H1 (cell line): ENCODE measurements at regions not wholly inside any gene's neighbourhood (a gene's known extent, or its start where the extent isn't known, plus 50 kb on each side); places are given as distances from the start of the nearest gene placed in this dataset.

Experiments
- CTCF ChIA-PET: fragments of 300-600 bp; sonication (Branson Sonifier 250); formaldehyde crosslinking; loops from one replicate; lab custom pipeline; 2021; ENCODE audit not compliant: partially characterized antibody; lab: Charles Lee
- POLR2A ChIA-PET: fragments of 300-600 bp; sonication (Branson Sonifier 250); formaldehyde crosslinking; loops from one replicate; lab custom pipeline; 2021; ENCODE audit warnings: inconsistent platforms; ENCODE audit not compliant: partially characterized antibody; lab: Charles Lee
- DNase-seq, 2 experiments: peaks; one replicate each; pipeline versions ENCODE4 v3.0.0 to v3.0.0-alpha.2; 2010 to 2022; ENCODE audit warnings: low spot score in 2 of 2, low read depth in 1 of 2, mixed read lengths in 1 of 2
- FAIRE-seq: peaks from 2 replicates; lab custom pipeline; 2011; peaks lifted over from hg19 to GRCh38; lab: Jason Lieb, UNC
- H2AFZ ChIP-seq: 2 replicates; pipeline ENCODE4 v1.8.1; 2012; ENCODE audit warnings: low read length, inconsistent platforms
- H2AK5ac ChIP-seq: 2 replicates; pipeline ENCODE4 v1.6.1; 2013; ENCODE audit warnings: low read depth, low read length
- H2BK120ac ChIP-seq: replicated peaks from 2 replicates; pipeline ENCODE3; 2013; ENCODE audit warnings: low read depth, low read length, inconsistent platforms
- H2BK12ac ChIP-seq: 2 replicates; pipeline ENCODE4 v1.6.1; 2013; ENCODE audit warnings: low read depth, low read length
- H2BK15ac ChIP-seq: 2 replicates; pipeline ENCODE4 v1.6.1; 2013; ENCODE audit warnings: low read length
- H2BK20ac ChIP-seq: 2 replicates; pipeline ENCODE4 v1.6.1; 2013; ENCODE audit warnings: low read length
- H2BK5ac ChIP-seq: 2 replicates; pipeline ENCODE4 v1.6.1; 2013; ENCODE audit warnings: low read depth, low read length
- H3K14ac ChIP-seq: 2 replicates; pipeline ENCODE4 v1.6.1; 2013; ENCODE audit warnings: inconsistent platforms; ENCODE audit not compliant: insufficient read length
- H3K18ac ChIP-seq: 2 replicates; pipeline ENCODE4 v1.6.1; 2013; ENCODE audit warnings: low read length; ENCODE audit errors: extremely low read depth
- H3K23ac ChIP-seq: 2 replicates; pipeline ENCODE4 v1.6.1; 2013; ENCODE audit warnings: inconsistent platforms; ENCODE audit not compliant: insufficient read length
- H3K23me2 ChIP-seq: 2 replicates; pipeline ENCODE4 v1.6.1; 2013; ENCODE audit warnings: low read depth, low read length
- H3K27ac ChIP-seq: 2 replicates; pipeline ENCODE4 v1.6.1; 2011; ENCODE audit warnings: low read depth, low read length, inconsistent platforms
- H3K27me3 ChIP-seq, 4 experiments: replicated peaks in 1 of 4; 1 replicate in 1 of 4; 2 replicates in 3 of 4; pipeline versions ENCODE4 v1.6.1 to v1.8.1; 2011 to 2013; ENCODE audit warnings: low read length in 3 of 4, mild to moderate bottlenecking in 3 of 4, inconsistent platforms in 2 of 4, mixed read lengths in 2 of 4, moderate library complexity in 1 of 4; ENCODE audit not compliant: control insufficient read depth in 3 of 4, insufficient read depth in 3 of 4; ENCODE audit errors: extremely low read depth in 1 of 4
- H3K36me3 ChIP-seq, 4 experiments: 2 replicates each; pipeline versions ENCODE4 v1.6.1 to v1.8.1; 2011 to 2013; ENCODE audit warnings: mild to moderate bottlenecking in 4 of 4, low read length in 3 of 4, moderate library complexity in 2 of 4, control low read depth in 1 of 4, inconsistent platforms in 1 of 4; ENCODE audit not compliant: insufficient read depth in 4 of 4, control insufficient read depth in 2 of 4
- H3K4ac ChIP-seq: replicated peaks from 2 replicates; pipeline ENCODE3; 2013; ENCODE audit warnings: low read length, low read depth, mixed read lengths, inconsistent platforms; ENCODE audit not compliant: insufficient read length
- H3K4me1 ChIP-seq, 4 experiments: replicated peaks in 1 of 4; 1 replicate in 1 of 4; 2 replicates in 3 of 4; pipeline versions ENCODE4 v1.6.1 to v1.8.1; 2011 to 2013; ENCODE audit warnings: low read length in 3 of 4, inconsistent platforms in 2 of 4, mixed read lengths in 1 of 4; ENCODE audit not compliant: insufficient read depth in 4 of 4, control insufficient read depth in 3 of 4
- H3K4me2 ChIP-seq, 2 experiments: 2 replicates each; pipeline versions ENCODE4 v1.6.1 to v1.8.1; 2011 to 2013; ENCODE audit warnings: low read depth in 2 of 2, low read length in 2 of 2, control low read depth in 1 of 2, inconsistent platforms in 1 of 2, mild to moderate bottlenecking in 1 of 2; ENCODE audit not compliant: insufficient read depth in 1 of 2
- H3K4me3 ChIP-seq, 4 experiments: fragments of 200-600, 300-600 bp in 1 of 4; sonication (generic), shearing (Covaris generic), sonication (Bioruptor Twin) in 1 of 4; 2 replicates each; pipeline versions ENCODE4 v1.5.1 to v1.8.1; 2011 to 2016; ENCODE audit warnings: low read length in 4 of 4, low read depth in 3 of 4, control low read depth in 2 of 4, inconsistent platforms in 2 of 4, mild to moderate bottlenecking in 2 of 4, mixed read lengths in 1 of 4, moderate library complexity in 1 of 4; ENCODE audit not compliant: insufficient read depth in 2 of 4; ENCODE audit errors: extremely low read depth in 1 of 4
- H3K56ac ChIP-seq: replicated peaks from 2 replicates; pipeline ENCODE3; 2013; ENCODE audit warnings: low read depth, mild to moderate bottlenecking, mixed read lengths, low read length, inconsistent platforms; ENCODE audit not compliant: insufficient read length
- H3K79me1 ChIP-seq: 2 replicates; pipeline ENCODE4 v1.6.1; 2013; ENCODE audit warnings: low read depth, low read length, control low read depth
- H3K79me2 ChIP-seq, 2 experiments: 2 replicates each; pipeline versions ENCODE4 v1.6.1 to v1.8.1; 2012 to 2013; ENCODE audit warnings: low read length in 2 of 2, mild to moderate bottlenecking in 2 of 2, inconsistent platforms in 1 of 2; ENCODE audit not compliant: insufficient read depth in 2 of 2, control insufficient read depth in 1 of 2
- H3K9ac ChIP-seq, 4 experiments: replicated peaks in 1 of 4; 1 replicate in 1 of 4; 2 replicates in 3 of 4; pipeline versions ENCODE4 v1.6.1 to v1.8.1; 2011 to 2013; ENCODE audit warnings: low read depth in 3 of 4, low read length in 3 of 4, control low read depth in 2 of 4, mild to moderate bottlenecking in 2 of 4, moderate library complexity in 2 of 4, inconsistent platforms in 1 of 4; ENCODE audit errors: extremely low read depth in 1 of 4
- H3K9me3 ChIP-seq, 2 experiments: 2 replicates each; pipeline versions ENCODE4 v1.6.1 to v1.8.1; 2012 to 2013; ENCODE audit warnings: mild to moderate bottlenecking in 2 of 2, moderate library complexity in 2 of 2, control low read depth in 1 of 2, inconsistent platforms in 1 of 2, low read depth in 1 of 2, low read length in 1 of 2, mixed read lengths in 1 of 2; ENCODE audit not compliant: insufficient read depth in 2 of 2
- H4K20me1 ChIP-seq, 2 experiments: replicated peaks in 1 of 2; 2 replicates each; pipeline versions ENCODE3 to v1.8.1; 2011 to 2013; ENCODE audit warnings: inconsistent platforms in 2 of 2, low read length in 2 of 2, mild to moderate bottlenecking in 1 of 2; ENCODE audit not compliant: insufficient read depth in 2 of 2, control insufficient read depth in 1 of 2
- H4K5ac ChIP-seq: 2 replicates; pipeline ENCODE4 v1.6.1; 2013; ENCODE audit warnings: low read length, low read depth, mixed read lengths, inconsistent platforms; ENCODE audit not compliant: insufficient read length
- H4K8ac ChIP-seq: 2 replicates; pipeline ENCODE4 v1.8.0; 2013; ENCODE audit warnings: mild to moderate bottlenecking, moderate library complexity, low read length, inconsistent platforms; ENCODE audit not compliant: insufficient read depth; ENCODE audit errors: extremely low read depth
- H4K91ac ChIP-seq: replicated peaks from 2 replicates; pipeline ENCODE3; 2013; ENCODE audit warnings: low read length, mixed read lengths, inconsistent platforms; ENCODE audit not compliant: insufficient read length
- SRF ChIP-seq: IDR thresholded peaks from 2 replicates; pipeline ENCODE4 v1.6.1; 2011; ENCODE audit warnings: mild to moderate bottlenecking, low read depth, low read length, moderate library complexity
- WGBS, 2 experiments: shearing (Covaris generic) in 1 of 2; methylation state at CpG; one replicate each; pipeline versions ENCODE4 v1.1.6 to v1.1.7; 2013 to 2015; ENCODE audit warnings: low lambda C conversion rate in 2 of 2, mixed read lengths in 2 of 2, inconsistent platforms in 1 of 2, low coverage in 1 of 2, missing lambda C conversion rate in 1 of 2; ENCODE audit not compliant: insufficient replicate concordance in 2 of 2, insufficient coverage in 1 of 2, insufficient read length in 1 of 2; ENCODE audit errors: extremely low coverage in 1 of 2, missing lambda C conversion rate in 1 of 2; 5-methylcytosine and 5-hydroxymethylcytosine counted together
- TF ChIP-seq, protein P1 (sequence below): IDR thresholded peaks from 2 replicates; pipeline ENCODE4 v1.6.1; 2012; ENCODE audit warnings: inconsistent platforms
- TF ChIP-seq, protein P2 (sequence below): IDR thresholded peaks from 2 replicates; pipeline ENCODE4 v1.6.1; 2011; ENCODE audit warnings: low read depth, mild to moderate bottlenecking, low read length; ENCODE audit not compliant: insufficient read depth

DNA sequence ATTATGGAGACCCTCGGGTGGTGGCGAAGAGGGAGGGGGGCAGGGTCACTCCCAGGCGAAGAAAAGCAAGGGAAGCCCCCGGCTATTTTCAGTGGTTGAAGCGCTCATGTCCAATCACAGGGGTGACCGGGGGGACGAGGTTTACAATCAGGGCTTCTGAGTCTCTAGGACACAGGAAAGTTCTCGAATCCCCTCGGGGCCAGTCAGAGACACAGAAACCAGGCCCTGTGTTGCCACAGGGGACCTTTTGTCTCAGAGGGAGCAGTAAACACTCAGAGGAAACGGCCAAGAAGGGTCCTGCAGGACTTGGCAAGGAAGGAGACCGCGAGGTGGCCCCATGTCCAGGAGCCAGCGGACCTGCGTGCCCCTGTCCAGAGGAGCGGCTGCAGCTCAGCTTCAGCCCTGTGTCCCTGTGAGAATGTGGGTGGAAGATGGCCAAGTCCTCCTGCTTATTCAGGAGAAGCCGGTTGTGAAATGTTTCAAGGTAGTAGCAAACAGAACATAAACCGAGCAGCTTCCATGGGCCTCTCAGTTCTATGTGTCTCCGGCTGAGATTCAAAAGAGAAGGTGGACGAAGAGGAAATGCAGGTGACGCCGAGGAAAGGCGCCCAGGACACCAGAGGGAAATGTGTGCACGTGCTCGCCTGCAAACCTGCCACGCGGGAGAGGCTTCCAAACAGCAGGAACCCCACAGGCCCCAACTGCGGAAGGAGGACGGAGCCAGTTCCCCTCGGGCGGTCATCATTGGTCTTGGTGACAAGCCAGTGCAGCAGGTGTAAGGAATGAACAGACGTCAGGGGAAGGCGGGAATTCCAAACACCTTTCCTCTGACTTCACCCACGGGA is 357.6 kb downstream of the BRD1 start:
- H2BK20ac ChIP-seq = no peak overlapping the region
- no peak for TF ChIP-seq SRF
- TF ChIP-seq, protein P1, sequence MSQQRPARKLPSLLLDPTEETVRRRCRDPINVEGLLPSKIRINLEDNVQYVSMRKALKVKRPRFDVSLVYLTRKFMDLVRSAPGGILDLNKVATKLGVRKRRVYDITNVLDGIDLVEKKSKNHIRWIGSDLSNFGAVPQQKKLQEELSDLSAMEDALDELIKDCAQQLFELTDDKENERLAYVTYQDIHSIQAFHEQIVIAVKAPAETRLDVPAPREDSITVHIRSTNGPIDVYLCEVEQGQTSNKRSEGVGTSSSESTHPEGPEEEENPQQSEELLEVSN = peak; percentile 42; the same call in 1 of the 2 replicates
- TF ChIP-seq, protein P2, sequence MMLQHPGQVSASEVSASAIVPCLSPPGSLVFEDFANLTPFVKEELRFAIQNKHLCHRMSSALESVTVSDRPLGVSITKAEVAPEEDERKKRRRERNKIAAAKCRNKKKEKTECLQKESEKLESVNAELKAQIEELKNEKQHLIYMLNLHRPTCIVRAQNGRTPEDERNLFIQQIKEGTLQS = no peak

More for the DNA sequence above, 357.6 kb downstream of the BRD1 start:
- H4K91ac ChIP-seq = no peak overlapping the region
- no peak overlapping the region for H2BK12ac ChIP-seq
- H3K9me3 ChIP-seq = no peaks in the 10 kb centered on the region
- no peaks in the 10 kb centered on the region for H3K79me2 ChIP-seq
- CTCF ChIA-PET = no interaction called here
- no peak overlapping the region for H2AK5ac ChIP-seq
- 89% methylated on average over 29 of the region's 33 CpGs; no CpG with 5 or more reads in 1 of the 2 experiments for WGBS, 2 experiments
- POLR2A ChIA-PET = no interaction called here
- no peak overlapping the region for H2BK120ac ChIP-seq
- no peaks in the 10 kb centered on the region for H3K79me1 ChIP-seq
- no peak overlapping the region for H3K23ac ChIP-seq
- no peaks in the 10 kb centered on the region; the same call in 1 of the 2 replicates for H3K23me2 ChIP-seq
- H3K9ac ChIP-seq = no peak overlapping the region
- FAIRE-seq (no peak), DNase-seq (no peak)
- H2AFZ ChIP-seq = no peak overlapping the region
- H2BK5ac ChIP-seq = no peak overlapping the region
- H3K36me3 ChIP-seq = no peaks in the 10 kb centered on the region
- H4K8ac ChIP-seq = no peak overlapping the region
- no peak overlapping the region for H3K4me2 ChIP-seq
- no peak overlapping the region for H3K27ac ChIP-seq
- H3K56ac ChIP-seq = no peak overlapping the region
- H3K18ac ChIP-seq = no peak overlapping the region
- no peak overlapping the region for H4K5ac ChIP-seq
- no peak overlapping the region for H3K4me3 ChIP-seq
- H2BK15ac ChIP-seq = no peak overlapping the region; the same call in 1 of the 2 replicates
- no peak overlapping the region for H3K14ac ChIP-seq
- H4K20me1 ChIP-seq = no peaks in the 10 kb centered on the region
- H3K4me1 ChIP-seq = peaks cover 0 to 3% (median 0%) of the 10 kb centered on the region in 4 experiments; a peak in 1 of 7 replicates
- H3K4ac ChIP-seq = no peak overlapping the region
- no peaks in the 10 kb centered on the region for H3K27me3 ChIP-seq
